COLO829 (cell line): ENCODE measurements at regions not wholly inside any gene's neighbourhood (a gene's known extent, or its start where the extent isn't known, plus 50 kb on each side); places are given as distances from the start of the nearest gene placed in this dataset.
A peak's percentile ranks its signal among the peaks of the same experiment; 100 is the strongest.
"Not testable (repeated sequence)": the region's sequence is repeated elsewhere in the genome, so short reads cannot be mapped to it uniquely, and the experiment has no call there.

Experiments used
- DNase-seq: peaks from one replicate; pipeline ENCODE4 v3.0.0; 2012; ENCODE audit warnings: low spot score

DNA sequence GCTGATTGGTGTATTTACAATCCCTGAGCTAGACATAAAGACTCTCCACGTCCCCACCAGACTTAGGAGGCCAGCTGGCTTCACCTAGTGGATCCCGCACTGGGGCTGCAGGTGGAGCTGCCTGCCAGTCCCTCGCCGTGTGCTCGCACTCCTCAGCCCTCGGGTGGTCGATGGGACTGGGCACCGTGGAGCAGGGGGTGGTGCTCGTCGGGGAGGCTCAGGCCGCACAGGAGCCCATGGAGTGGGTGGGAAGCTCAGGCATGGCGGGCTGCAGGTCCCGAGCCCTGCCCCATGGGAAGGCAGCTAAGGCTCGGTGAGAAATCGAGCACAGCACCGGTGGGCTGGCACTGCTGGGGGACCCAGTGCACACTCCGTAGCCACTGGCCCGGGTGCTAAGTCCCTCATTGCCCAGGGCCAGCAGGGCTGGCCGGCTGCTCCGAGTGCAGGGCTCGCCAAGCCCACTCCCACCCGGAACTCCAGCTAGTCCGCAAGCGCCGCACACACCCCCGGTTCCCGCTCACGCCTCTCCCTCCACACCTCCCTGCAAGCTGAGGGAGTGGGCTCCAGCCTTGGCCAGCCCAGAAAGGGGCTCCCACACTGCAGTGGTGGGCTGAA is 1441.2 kb upstream of the ACVR2A start:
- DNase-seq, result not testable (repeated sequence)

- DNase-seq, result no peak
These were observed 1452.2 kb upstream of the ACVR2A start for GRCh38 chr2:146392631-146393030.

DNA sequence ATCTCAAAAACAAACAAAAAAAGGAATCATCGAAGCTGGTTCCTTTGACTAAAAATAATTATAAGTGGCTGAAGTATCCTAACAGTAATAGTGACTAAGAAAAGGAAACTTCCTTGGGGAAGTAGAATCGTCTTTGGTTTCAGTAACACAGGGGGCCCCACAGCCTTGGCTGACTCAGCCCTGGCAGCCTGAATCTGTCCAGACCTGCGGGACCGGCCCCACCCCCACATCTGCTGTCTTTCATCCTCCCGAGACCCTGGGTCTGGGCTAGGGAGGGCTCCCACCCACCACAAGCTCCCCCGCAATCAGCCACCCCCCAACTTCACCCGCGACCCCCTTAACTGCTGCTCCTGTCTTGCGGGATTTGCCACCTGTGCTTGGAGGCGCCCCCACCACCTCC is 1452.6 kb upstream of the ACVR2A start:
- no peak for DNase-seq

GRCh38 chr2:146388757-146389156 is 1456.1 kb upstream of the ACVR2A start:
- peak; percentile 13 for DNase-seq

DNA sequence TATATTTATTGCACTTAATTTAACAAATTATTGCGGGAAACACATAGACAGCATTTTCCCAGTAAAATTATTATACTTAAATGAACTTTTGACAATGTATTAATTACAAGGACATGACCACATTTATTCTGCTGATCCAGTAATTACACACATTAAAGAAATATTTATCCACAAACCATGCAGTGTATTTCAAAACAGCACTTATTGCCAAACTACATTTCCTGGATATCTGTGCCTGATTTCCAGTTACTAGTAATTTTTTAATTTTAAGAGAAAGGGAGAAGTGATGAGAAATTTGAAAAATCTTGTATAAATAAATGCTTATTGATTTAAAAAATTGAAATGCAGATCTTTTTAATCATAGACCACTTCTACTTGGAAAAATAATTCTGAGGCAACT is 1458.7 kb upstream of the ACVR2A start:
- no peak for DNase-seq

GRCh38 chr2:146385031-146385430 is 1459.8 kb upstream of the ACVR2A start:
- DNase-seq, result no peak

GRCh38 chr2:146376511-146377064 is 1468.2 kb upstream of the ACVR2A start:
- DNase-seq, result no peak

GRCh38 chr2:146374505-146374904 is 1470.3 kb upstream of the ACVR2A start:
- no peak for DNase-seq

GRCh38 chr2:146371364-146371763 is 1473.5 kb upstream of the ACVR2A start:
- not testable (repeated sequence) for DNase-seq

- no peak for DNase-seq
These were observed 1474.0 kb upstream of the ACVR2A start for GRCh38 chr2:146370826-146371225.

DNA sequence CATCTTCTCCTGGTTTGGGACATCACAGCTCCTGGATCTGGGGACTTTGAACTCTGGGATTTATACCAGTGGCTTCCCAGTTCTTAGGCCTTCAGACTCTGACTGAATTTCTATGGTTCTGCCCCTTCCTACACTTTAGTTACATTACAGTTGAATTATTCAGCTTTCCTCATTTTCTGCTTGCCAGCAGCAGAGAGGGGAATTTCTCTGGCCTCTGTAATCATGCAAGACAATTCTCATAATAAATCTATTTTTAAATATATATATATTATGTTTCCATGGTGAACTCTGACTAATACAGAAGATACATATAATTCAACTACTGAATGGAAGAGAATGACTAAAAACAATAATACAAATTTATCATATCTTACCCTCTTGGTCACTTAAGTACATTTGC is 1478.6 kb upstream of the ACVR2A start:
- DNase-seq, result no peak

DNA sequence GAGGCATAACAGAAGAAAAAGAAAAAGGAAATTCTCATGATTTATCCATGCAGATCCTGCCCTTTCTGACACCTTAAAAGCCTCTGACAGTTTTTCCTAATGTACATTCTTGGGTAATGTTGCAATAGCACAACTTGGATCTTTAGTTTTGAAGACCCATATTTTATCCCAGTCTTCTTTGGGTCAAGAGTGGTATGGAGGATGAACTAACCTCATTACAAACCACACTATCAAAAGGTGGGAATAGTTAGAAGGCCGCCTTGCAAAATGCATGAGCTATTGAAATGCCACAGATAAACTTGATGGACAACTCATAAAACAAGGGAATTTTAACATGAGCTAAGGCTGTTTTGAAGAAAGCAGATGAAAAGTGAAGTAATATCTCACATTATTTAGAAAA is 1479.8 kb upstream of the ACVR2A start:
- DNase-seq, result no peak

GRCh38 chr2:146363731-146364130 is 1481.1 kb upstream of the ACVR2A start:
- DNase-seq, result no peak

GRCh38 chr2:146351689-146352088 is 1493.1 kb upstream of the ACVR2A start:
- no peak for DNase-seq

DNA sequence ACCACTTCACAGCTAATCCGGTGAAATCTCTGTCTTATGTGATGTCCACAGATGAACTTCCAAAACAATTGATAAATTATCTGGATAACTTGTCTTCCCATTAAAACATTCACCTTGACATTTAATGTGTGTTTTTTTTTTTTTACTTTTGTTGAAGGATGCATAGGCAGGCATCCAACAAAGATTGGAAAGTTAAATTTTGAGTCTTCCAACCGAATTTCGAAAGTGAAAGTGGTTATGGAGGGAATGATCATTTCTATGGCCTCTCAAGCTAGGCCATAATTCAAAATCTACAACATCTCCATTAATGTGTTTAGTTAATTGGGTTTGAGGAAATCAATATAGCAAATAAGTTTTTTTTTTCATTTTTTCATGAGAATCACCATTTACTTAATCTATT is 1495.5 kb upstream of the ACVR2A start:
- no peak for DNase-seq

DNA sequence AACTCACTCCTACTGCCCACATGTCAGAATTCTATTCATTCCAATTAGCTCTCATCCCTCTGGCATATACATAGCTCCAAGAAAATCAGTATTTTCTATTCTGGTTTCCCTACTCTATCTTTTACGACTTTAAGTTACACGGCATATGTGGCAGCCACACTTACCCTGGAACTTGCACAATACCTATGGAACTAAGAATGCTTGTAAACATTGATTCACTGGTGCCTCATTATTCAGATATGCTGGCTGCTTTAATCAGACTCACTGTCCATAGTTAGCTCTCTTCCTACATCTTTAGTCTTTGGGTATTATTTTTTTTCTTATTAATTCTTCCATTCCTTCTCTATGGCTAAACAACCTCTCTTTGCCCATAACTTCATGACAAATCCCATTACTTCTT is 1519.9 kb upstream of the ACVR2A start:
- no peak for DNase-seq

- no peak for DNase-seq
These were observed 1521.3 kb upstream of the ACVR2A start for GRCh38 chr2:146323564-146323963.

DNA sequence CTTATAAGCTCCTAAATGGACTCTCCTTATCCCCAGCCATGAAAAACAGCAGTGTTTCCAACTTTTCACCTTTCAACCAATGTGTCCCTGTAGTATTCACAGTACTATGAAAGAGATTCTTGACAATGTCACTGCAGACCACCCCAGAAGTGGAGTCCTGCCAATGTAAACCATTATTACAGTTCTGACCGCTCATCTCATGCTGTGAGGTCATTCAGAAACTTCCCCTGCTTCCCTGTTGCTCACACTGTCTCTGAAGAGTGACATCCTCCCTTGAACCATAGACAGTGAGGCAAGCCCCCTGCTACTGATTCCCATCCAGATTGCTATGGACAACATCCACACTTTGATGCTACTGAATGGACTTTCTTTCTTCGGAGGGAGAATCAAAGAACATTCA is 1523.7 kb upstream of the ACVR2A start:
- DNase-seq, result no peak

DNA sequence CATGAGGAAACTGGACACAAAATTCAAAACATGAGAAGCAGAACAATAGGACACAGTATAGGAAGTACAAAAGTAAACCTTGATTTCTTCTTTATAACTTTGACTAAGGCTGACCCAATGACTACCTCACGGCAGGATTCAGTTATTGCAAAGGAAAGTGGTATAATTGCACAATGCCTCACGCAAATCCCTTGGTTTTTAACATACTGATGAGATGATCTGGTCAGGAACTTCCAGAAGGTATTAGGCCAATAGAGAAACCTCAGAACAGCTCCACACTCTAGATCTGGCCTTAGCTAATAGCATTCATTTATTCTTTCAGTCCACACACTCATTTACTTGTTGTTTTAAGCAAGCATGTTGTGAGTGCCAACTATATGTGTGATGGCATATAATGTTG is 1526.9 kb upstream of the ACVR2A start:
- no peak for DNase-seq

DNA sequence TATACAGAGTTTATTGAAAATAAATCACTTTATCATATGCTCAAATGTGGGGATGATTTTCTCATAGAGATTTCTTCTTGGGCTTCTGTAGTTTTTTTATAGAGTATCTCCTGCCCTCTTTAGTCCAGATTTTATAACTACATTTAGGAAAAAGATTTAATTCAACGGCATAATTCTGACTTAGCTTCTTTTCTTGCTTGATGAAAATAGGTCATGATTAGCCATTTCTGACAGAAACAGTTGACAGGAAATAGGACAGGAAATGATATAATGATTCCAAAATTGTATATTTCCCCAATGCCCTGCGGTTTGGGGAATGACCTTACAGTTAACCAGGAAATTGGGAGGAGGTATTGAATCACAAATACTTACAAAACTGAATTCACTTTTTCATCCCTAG is 1531.9 kb upstream of the ACVR2A start:
- DNase-seq, result peak; percentile 21

DNA sequence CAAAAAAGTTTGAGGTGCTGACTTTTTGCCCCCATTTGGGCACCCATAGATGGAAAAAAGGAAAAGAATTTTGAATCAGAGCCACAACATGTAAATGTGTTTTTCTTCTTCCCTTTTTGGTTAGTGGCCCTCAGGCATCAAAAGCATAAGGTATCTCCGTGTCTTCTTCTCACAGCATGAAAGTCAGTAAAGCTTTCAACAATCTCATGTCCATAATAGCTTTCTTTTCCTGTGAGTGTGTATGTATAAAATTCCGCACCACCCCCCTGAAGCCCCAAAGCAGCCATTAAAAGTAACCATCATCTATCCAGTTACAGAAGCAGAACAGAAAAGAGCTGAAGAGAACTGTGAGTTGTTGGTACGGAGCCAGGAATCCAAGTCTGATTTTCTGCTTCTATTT is 1539.7 kb upstream of the ACVR2A start:
- no peak for DNase-seq

DNA sequence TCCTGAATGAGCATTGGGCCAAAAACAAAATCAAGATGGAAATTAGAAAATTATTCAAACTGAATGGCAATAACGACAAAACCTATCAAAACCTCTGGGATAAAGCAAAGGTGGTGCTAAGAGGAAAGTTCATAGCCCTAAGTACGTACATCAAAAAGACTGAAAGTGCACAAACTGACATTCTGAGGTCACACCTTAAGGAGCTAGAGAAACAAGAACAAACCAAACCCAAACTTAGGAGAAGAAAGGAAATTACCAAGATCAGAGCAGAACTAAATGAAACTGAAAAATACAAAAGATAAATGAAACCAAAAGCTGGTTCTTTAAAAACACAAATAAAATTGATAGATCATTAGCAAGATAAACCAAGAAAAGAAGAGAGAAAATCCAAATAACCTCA is 1543.5 kb upstream of the ACVR2A start:
- DNase-seq, result no peak

DNA sequence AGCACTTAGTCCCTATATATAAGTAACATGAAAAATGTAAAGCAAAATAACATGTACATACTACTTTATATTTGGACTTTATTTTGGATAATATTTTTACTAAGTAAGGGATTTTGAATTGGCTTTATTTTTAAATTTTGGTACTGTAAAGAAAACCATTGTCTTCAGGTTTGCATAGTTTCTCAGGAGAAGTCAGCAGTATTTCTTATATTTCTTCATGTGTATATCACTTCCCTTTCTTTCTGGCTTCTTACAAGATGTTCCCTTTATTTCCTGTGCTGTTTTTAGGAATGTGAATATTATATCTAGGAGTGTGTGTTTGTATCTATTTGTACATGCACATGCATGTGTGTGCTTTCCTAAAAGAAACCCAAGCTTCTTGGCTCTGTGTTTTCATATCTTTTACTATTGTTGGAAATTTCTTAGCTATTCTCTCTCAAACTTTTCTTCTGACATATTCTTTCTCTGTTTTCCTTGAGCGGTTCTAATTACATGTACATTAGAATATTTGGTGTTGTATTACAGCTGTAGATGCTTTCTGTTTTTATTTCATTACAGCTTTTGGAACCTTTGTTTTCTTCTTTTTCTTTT is 1549.7 kb upstream of the ACVR2A start:
- DNase-seq, result no peak

DNA sequence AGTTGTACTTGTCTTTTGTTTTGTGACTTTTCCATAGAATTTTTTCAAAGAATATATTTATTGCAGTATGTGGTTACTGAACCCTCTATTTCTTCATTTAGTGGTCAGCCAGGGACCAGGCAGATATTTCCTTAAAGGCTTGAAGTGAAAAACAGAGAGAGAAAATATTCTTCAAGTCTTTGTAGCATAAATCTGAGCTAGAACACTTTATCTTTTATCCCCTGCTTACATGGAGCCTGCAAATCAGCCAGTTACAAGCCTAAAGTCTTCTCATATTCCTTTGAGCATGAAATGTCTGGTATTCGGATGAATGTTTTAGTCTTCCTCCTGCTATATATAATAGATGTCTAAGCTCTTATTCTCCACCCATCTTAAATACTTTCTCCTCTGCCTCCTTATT is 1557.5 kb upstream of the ACVR2A start:
- no peak for DNase-seq
